GM12891 (cell line): ENCODE measurements at regions not wholly inside any gene's neighbourhood (a gene's known extent, or its start where the extent isn't known, plus 50 kb on each side); places are given as distances from the start of the nearest gene placed in this dataset.

ENCODE experiments used
- DNase-seq: peaks from one replicate; pipeline ENCODE4 v3.0.0; 2011; ENCODE audit warnings: low spot score; ENCODE audit not compliant: insufficient read length
- FAIRE-seq: peaks from 2 replicates; lab custom pipeline; 2011; peaks lifted over from hg19 to GRCh38; lab: Jason Lieb, UNC
- PAX5 ChIP-seq: IDR thresholded peaks from 2 replicates; pipeline ENCODE4 v1.6.1; 2011; ENCODE audit warnings: low read length, moderate library complexity, mild to moderate bottlenecking; ENCODE audit not compliant: insufficient read depth, severe bottlenecking
- POLR2A ChIP-seq: IDR thresholded peaks from 2 replicates; pipeline ENCODE4 v1.6.1; 2011; ENCODE audit warnings: low read depth, low read length, control low read depth
- POLR2AphosphoS5 ChIP-seq: IDR thresholded peaks from 2 replicates; pipeline ENCODE4 v1.6.1; 2011; ENCODE audit warnings: low read depth, low read length, control low read depth
- POU2F2 ChIP-seq: IDR thresholded peaks from 2 replicates; pipeline ENCODE4 v1.6.1; 2011; ENCODE audit warnings: low read depth, mild to moderate bottlenecking, control low read depth, low read length, moderate library complexity
- SPI1 ChIP-seq: IDR thresholded peaks from 2 replicates; pipeline ENCODE4 v1.6.1; 2011; ENCODE audit warnings: low read depth, low read length, control low read depth
- TAF1 ChIP-seq: IDR thresholded peaks from 2 replicates; pipeline ENCODE4 v1.6.1; 2011; ENCODE audit warnings: low read depth, low read length, control low read depth

DNA sequence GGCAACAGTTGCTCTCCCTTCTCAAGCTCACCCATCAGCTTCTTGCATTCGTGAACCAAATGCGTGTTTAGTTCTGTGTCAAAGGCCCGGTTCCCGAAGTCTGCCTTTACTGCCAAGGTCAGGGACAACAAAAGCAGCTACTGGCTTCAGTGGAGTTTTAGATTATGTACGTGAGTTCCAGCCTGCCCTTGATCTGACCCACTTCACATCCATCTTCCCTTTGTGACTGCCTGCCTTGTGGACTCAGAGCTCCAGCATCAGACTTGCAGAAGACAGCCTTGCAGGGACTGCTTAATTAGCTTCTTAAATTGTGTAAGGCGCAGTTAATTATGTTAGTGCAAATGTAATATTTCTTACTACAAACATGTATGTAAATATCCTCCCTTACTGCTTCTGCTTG, 774.7 kb upstream of the EDIL3 start:
- FAIRE-seq: no peak
- TF ChIP-seq PAX5 (no peak), TAF1 (no peak), POU2F2 (no peak), POLR2A (no peak), SPI1 (no peak), POLR2AphosphoS5 (no peak)
- no peak for DNase-seq

- DNase-seq (no peak), FAIRE-seq (no peak)
- TF ChIP-seq SPI1: no peak
- TF ChIP-seq PAX5: no peak
- TF ChIP-seq POLR2AphosphoS5: no peak
- TF ChIP-seq POLR2A: no peak
- no peak for TF ChIP-seq TAF1
- TF ChIP-seq POU2F2: no peak
Measured at GRCh38 chr5:85168474-85168873, 783.8 kb upstream of the EDIL3 start.

DNA sequence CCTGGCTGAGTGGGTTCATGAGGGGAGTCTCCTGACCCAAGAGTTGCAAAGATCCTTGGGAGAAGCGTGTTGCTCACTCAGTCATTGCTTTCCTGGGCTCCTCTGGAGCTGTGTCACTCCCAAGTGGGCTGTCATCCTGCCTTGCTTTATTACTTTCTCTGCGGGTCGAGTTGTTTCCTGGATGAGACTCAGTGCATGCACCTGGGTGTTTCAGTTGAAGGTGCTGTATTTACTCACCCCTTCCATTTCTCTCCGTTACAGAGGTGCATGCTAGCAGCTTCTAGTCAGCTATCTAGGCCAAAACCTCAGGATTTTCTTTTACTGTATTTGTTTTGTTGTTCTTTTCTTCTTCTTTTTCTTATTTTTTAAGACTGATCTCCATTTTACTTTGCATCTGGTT, 785.5 kb upstream of the EDIL3 start:
- FAIRE-seq: no peak
- no peak for DNase-seq
- TF ChIP-seq PAX5 (no peak), TAF1 (no peak), SPI1 (no peak)

DNA sequence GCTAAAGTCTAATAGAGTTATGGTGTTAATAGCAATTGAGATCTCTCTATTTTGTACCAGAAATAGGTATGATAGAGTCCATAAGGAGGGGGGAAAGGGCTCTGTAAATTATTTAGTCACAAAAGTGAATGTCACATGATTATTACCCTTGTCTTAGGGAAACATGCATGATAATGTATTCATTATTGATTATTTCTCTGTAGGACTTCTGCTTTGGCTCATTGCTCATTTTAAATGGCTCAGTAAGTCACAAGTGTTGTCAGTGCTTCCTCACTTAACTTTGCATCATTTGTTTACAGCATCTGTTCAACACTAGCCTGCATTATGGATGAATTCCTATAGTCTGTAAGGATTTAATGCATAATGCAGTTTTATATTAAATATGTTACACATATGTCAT, 788.8 kb upstream of the EDIL3 start:
- DNase-seq: no peak
- TF ChIP-seq TAF1 (no peak), POU2F2 (no peak), POLR2A (no peak), POLR2AphosphoS5 (no peak), PAX5 (no peak), SPI1 (no peak)
- FAIRE-seq: no peak

DNA sequence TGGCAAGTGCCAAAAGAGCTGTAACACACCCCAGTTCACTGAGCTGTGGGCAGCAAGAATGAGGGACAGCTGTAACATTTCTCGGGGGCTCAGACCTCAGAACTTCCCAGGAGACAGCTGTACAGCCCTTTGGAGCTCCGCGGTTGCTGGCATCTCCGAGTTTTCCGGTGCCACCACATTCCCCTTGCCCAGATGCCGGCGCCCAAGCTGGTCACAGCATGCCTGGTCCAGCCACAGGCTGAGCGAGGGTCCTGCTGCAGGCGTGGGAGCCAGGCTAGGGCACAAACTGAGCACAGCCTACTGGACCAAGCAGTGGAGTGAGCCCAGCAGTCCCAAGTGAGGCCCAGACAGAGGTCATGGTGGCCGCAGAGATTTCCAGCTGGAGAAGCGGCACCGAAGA, 797.7 kb upstream of the EDIL3 start:
- FAIRE-seq (no peak), DNase-seq (no peak)
- TF ChIP-seq POLR2A (no peak), POU2F2 (no peak), POLR2AphosphoS5 (no peak), SPI1 (no peak), PAX5 (no peak), TAF1 (no peak)

GRCh38 chr5:85204289-85204688, 819.6 kb upstream of the EDIL3 start:
- TF ChIP-seq POU2F2 (no peak), SPI1 (no peak), TAF1 (no peak), PAX5 (no peak), POLR2A (no peak), POLR2AphosphoS5 (no peak)
- DNase-seq (no peak), FAIRE-seq (no peak)

DNA sequence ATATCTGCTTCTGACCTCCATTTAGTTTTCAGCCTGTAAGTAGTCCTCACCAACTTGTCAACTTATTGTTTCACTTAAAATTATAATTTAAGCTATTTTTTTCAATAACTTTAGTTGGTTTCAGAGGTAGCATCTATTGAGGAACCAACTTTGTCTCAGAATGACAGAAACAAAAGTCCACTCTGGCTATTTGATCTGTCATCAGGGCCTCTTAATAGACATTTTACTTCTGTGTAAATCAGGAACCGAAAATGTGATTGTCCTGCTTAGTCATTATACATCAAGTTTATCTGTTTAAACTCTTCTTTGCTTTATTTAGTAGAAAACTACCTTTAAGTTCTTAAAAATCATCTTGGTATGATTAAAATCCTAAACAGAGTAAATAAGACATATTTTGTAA, 820.8 kb upstream of the EDIL3 start:
- FAIRE-seq (no peak), DNase-seq (no peak)
- TF ChIP-seq TAF1 (no peak), POLR2A (no peak), POU2F2 (no peak), SPI1 (peak; percentile 44), PAX5 (no peak)

DNA sequence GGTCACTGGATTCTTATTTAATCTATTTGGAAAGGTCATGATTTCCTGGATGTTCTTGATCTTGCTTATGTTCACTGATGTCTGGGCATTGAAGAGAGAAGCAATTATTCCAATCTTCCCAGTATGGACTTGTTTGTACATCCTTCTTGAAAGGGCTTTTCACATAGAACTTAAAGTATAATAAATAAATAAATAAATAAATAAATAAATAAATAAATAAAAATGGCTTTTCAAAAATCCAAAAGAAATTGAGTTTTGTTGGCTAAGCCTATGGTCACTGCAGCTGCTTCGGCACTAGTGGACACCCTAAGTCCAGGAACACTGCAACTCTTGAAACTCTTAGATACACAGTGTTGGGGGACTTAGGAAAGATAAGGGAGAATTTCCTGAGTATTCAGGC, 840.7 kb upstream of the EDIL3 start:
- DNase-seq (no peak), FAIRE-seq (no peak)
- TF ChIP-seq POU2F2 (no peak), POLR2AphosphoS5 (no peak), POLR2A (no peak), TAF1 (no peak), PAX5 (no peak), SPI1 (no peak)

DNA sequence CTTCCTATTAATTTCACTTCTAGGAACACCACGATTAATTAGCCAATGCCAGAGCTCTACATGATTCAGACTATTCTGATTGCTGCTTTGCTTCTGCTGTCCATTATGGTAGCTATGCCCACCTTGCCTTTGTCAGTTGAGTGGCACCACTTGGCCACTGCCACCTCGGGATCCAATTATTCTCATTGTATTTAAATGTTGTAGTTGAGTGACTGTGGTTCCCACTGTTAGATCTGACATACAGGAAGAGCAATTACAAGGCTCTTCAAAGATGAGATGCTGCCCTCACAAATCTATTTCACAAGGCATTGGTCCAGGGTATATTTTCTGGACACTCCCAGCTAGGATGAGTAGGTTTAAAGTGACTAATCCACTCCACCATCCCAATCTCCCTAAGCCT, 864.5 kb upstream of the EDIL3 start:
- DNase-seq: no peak
- FAIRE-seq: no peak
- TF ChIP-seq TAF1: no peak
- no peak for TF ChIP-seq PAX5

DNA sequence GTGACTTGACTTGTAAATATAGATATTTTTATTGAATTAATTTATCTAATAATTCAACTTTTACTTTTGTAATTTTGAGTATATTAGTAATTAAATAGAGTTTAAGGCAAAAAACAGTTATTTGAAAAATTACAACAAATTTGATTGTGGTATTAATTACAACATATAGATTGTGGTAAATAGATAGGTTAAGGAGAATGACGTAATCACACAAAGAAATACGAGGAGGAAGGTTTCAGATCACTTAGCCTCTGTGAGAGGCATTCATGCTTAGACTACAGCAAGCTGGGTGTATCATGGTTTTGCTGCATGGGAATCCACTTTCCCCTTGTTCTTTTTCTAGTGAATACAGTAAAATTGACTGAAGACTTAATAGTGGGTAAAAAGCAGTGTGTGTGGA, 878.4 kb upstream of the EDIL3 start:
- no peak for DNase-seq
- no peak for FAIRE-seq
- TF ChIP-seq POLR2AphosphoS5 (no peak), SPI1 (no peak), POU2F2 (no peak), POLR2A (no peak), TAF1 (no peak), PAX5 (no peak)

DNA sequence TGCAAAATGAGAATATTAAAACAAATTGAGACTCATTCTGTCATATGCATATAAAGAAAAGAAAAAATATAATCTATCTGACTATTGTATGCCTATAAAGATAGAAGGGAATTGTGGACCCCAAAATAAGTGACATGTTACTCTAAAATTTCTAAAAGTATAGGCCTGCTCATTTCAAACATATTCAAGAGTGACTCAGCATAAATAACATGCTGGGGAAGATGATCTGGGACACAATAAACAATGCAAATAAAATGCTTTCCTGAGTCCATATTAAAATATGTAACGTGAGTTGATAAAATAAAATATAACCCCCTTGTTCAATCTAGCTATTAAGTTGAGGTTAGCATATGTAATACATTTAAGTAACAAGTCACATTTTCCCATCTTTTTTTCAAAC, 882.0 kb upstream of the EDIL3 start:
- DNase-seq (no peak), FAIRE-seq (no peak)
- TF ChIP-seq POLR2AphosphoS5: no peak
- TF ChIP-seq PAX5: no peak
- no peak for TF ChIP-seq TAF1
- no peak for TF ChIP-seq SPI1
- TF ChIP-seq POU2F2: no peak
- TF ChIP-seq POLR2A: no peak
